H9 (cell line): ENCODE measurements at regions not wholly inside any gene's neighbourhood (a gene's known extent, or its start where the extent isn't known, plus 50 kb on each side); places are given as distances from the start of the nearest gene placed in this dataset.

Experiments used
- DNase-seq: peaks from one replicate; pipeline ENCODE4 v3.0.0-alpha.2; 2017
- H2AFZ ChIP-seq: one replicate; pipeline ENCODE4 v1.6.1; 2013; ENCODE audit warnings: mild to moderate bottlenecking, low read length, control low read depth, moderate library complexity
- H2AK5ac ChIP-seq: 2 replicates; pipeline ENCODE4 v1.6.1; 2013; ENCODE audit warnings: low read length, control low read depth, mixed read lengths; ENCODE audit not compliant: insufficient read length
- H2BK120ac ChIP-seq: one replicate; pipeline ENCODE4 v1.6.1; 2013; ENCODE audit warnings: low read depth, mild to moderate bottlenecking, low read length, control low read depth, inconsistent platforms; ENCODE audit not compliant: poor library complexity, severe bottlenecking
- H2BK12ac ChIP-seq: 2 replicates; pipeline ENCODE4 v1.6.1; 2013; ENCODE audit warnings: low read length, control low read depth, mixed read lengths, low read depth; ENCODE audit not compliant: insufficient read length
- H2BK15ac ChIP-seq: 2 replicates; pipeline ENCODE4 v1.6.1; 2013; ENCODE audit warnings: low read depth, low read length, control low read depth
- H2BK20ac ChIP-seq: one replicate; pipeline ENCODE4 v1.6.1; 2013; ENCODE audit warnings: low read depth, mild to moderate bottlenecking, low read length, control low read depth, inconsistent platforms; ENCODE audit not compliant: poor library complexity, severe bottlenecking
- H2BK5ac ChIP-seq: 2 replicates; pipeline ENCODE4 v1.6.1; 2013; ENCODE audit warnings: low read length, control low read depth, mixed read lengths; ENCODE audit not compliant: insufficient read length
- H3K14ac ChIP-seq: 2 replicates; pipeline ENCODE4 v1.6.1; 2013; ENCODE audit warnings: low read length, control low read depth; ENCODE audit not compliant: insufficient read depth
- H3K18ac ChIP-seq: 2 replicates; pipeline ENCODE4 v1.6.1; 2013; ENCODE audit warnings: low read depth, mild to moderate bottlenecking, mixed read lengths, low read length, control low read depth; ENCODE audit not compliant: insufficient read length
- H3K23ac ChIP-seq: 2 replicates; pipeline ENCODE4 v1.6.1; 2013; ENCODE audit warnings: low read length, control low read depth, mixed read lengths, low read depth; ENCODE audit not compliant: insufficient read length
- H3K23me2 ChIP-seq: 2 replicates; pipeline ENCODE4 v1.6.1; 2013; ENCODE audit warnings: low read depth, mild to moderate bottlenecking, mixed read lengths, low read length, control low read depth; ENCODE audit not compliant: insufficient read length, poor library complexity, severe bottlenecking
- H3K27ac ChIP-seq: 2 replicates; pipeline ENCODE4 v1.5.1; 2013; ENCODE audit warnings: low read length, control low read depth, mixed read lengths, low read depth; ENCODE audit not compliant: insufficient read length
- H3K27me3 ChIP-seq: 2 replicates; pipeline ENCODE4 v1.6.1; 2013; ENCODE audit warnings: low read length, control low read depth, inconsistent platforms; ENCODE audit not compliant: insufficient read depth
- H3K4ac ChIP-seq: 2 replicates; pipeline ENCODE4 v1.6.1; 2013; ENCODE audit warnings: low read depth, mild to moderate bottlenecking, control low read depth, inconsistent platforms, low read length, moderate library complexity
- H3K4me1 ChIP-seq: 2 replicates; pipeline ENCODE4 v1.6.1; 2013; ENCODE audit warnings: low read length, control low read depth, inconsistent platforms; ENCODE audit not compliant: insufficient read depth
- H3K4me2 ChIP-seq: 2 replicates; pipeline ENCODE4 v1.6.1; 2013; ENCODE audit warnings: low read length, control low read depth, mixed read lengths; ENCODE audit not compliant: insufficient read length, insufficient read depth
- H3K56ac ChIP-seq: 2 replicates; pipeline ENCODE4 v1.6.1; 2013; ENCODE audit warnings: low read depth, mild to moderate bottlenecking, mixed read lengths, low read length, control low read depth; ENCODE audit not compliant: insufficient read length
- H3K79me1 ChIP-seq: 2 replicates; pipeline ENCODE4 v1.6.1; 2013; ENCODE audit warnings: low read depth, mild to moderate bottlenecking, moderate library complexity, low read length, control low read depth, inconsistent platforms; ENCODE audit not compliant: insufficient read depth, poor library complexity, severe bottlenecking
- H3K79me2 ChIP-seq: 2 replicates; pipeline ENCODE4 v1.6.1; 2013; ENCODE audit warnings: low read length, control low read depth, inconsistent platforms; ENCODE audit not compliant: insufficient read depth
- H3K9ac ChIP-seq: 2 replicates; pipeline ENCODE4 v1.6.1; 2013; ENCODE audit warnings: low read length, control low read depth, mixed read lengths; ENCODE audit not compliant: insufficient read length; ENCODE audit errors: extremely low read depth
- H3K9me3 ChIP-seq: one replicate; pipeline ENCODE4 v1.6.1; 2013; ENCODE audit warnings: low read depth, low read length, inconsistent platforms; ENCODE audit not compliant: control insufficient read depth
- H3T11ph ChIP-seq: one replicate; pipeline ENCODE4 v1.6.1; 2013; ENCODE audit warnings: mild to moderate bottlenecking, low read length, control low read depth, inconsistent platforms
- H4K20me1 ChIP-seq: one replicate; pipeline ENCODE4 v1.6.1; 2013; ENCODE audit not compliant: control insufficient read depth, insufficient read length, insufficient read depth
- H4K5ac ChIP-seq: 2 replicates; pipeline ENCODE4 v1.6.1; 2013; ENCODE audit warnings: low read depth, mild to moderate bottlenecking, mixed read lengths, low read length, control low read depth; ENCODE audit not compliant: insufficient read length
- H4K8ac ChIP-seq: replicated peaks from 2 replicates; pipeline ENCODE4 v1.6.1; 2013; ENCODE audit warnings: low read length, control low read depth, mixed read lengths, low read depth; ENCODE audit not compliant: insufficient read length
- H4K91ac ChIP-seq: 2 replicates; pipeline ENCODE4 v1.6.1; 2013; ENCODE audit warnings: low read depth, mild to moderate bottlenecking, moderate library complexity, mixed read lengths, low read length, control low read depth; ENCODE audit not compliant: insufficient read length
- H3K27ac Mint-ChIP-seq, 3 experiments: 2 replicates in 2 of 3; 3 replicates in 1 of 3; pipeline ENCODE4 v1.8.0; 2020 to 2021; ENCODE audit warnings: mixed read lengths in 3 of 3, mild to moderate bottlenecking in 1 of 3, moderate library complexity in 1 of 3
- H3K27me3 Mint-ChIP-seq: 2 replicates; pipeline ENCODE4 v1.8.0; 2021; ENCODE audit warnings: low read depth, mild to moderate bottlenecking, moderate library complexity, mixed read lengths
- H3K36me3 Mint-ChIP-seq, 3 experiments: 2 replicates in 2 of 3; 3 replicates in 1 of 3; pipeline ENCODE4 v1.8.0; 2020 to 2021; ENCODE audit warnings: low read depth in 3 of 3, mixed read lengths in 3 of 3; ENCODE audit not compliant: insufficient read depth in 1 of 3
- H3K4me1 Mint-ChIP-seq, 2 experiments: 2 replicates each; pipeline ENCODE4 v1.8.0; 2020; ENCODE audit warnings: mixed read lengths in 2 of 2
- H3K4me3 Mint-ChIP-seq, 2 experiments: 2 replicates in 1 of 2; 3 replicates in 1 of 2; pipeline ENCODE4 v1.8.0; 2020 to 2021; ENCODE audit warnings: mild to moderate bottlenecking in 2 of 2, mixed read lengths in 2 of 2, moderate library complexity in 1 of 2
- H3K9me3 Mint-ChIP-seq, 2 experiments: 2 replicates in 1 of 2; 3 replicates in 1 of 2; pipeline ENCODE4 v1.8.0; 2020; ENCODE audit warnings: mild to moderate bottlenecking in 2 of 2, mixed read lengths in 2 of 2, moderate library complexity in 1 of 2
- WGBS: extraction: QIAGEN DNeasy Blood & Tissue Kit; methylation state at CpG from one replicate; pipeline ENCODE4 v1.1.7; 2013; ENCODE audit warnings: missing lambda C conversion rate, low lambda C conversion rate, mixed read lengths; ENCODE audit not compliant: insufficient read length; ENCODE audit errors: extremely low coverage; 5-methylcytosine and 5-hydroxymethylcytosine counted together
- TF ChIP-seq, protein P1 (sequence below): fragments of 200-600 bp; sonication (generic); conservative IDR thresholded peaks from 3 replicates; pipeline ENCODE4 v1.8.0; 2021; ENCODE audit warnings: antibody characterized with exemption, mild to moderate bottlenecking

GRCh38 chr2:15765211-15765610, 173.5 kb downstream of the DDX1 start:
- H3K14ac ChIP-seq: no peak overlapping the region
- H3K23me2 ChIP-seq: no peaks in the 10 kb centered on the region
- H3K27me3 Mint-ChIP-seq: no peaks in the 10 kb centered on the region; the same call in none of the 2 replicates
- H3K9me3 Mint-ChIP-seq: no peaks in the 10 kb centered on the region; a peak in 1 of 5 replicates
- no peak overlapping the region for H4K91ac ChIP-seq
- H2BK15ac ChIP-seq: no peak overlapping the region
- no peak overlapping the region for H4K8ac ChIP-seq
- H3K4me1 ChIP-seq: no peaks in the 10 kb centered on the region; the same call in 1 of the 2 replicates
- WGBS: no CpG with 5 or more reads among the region's 5 CpGs
- H3K27ac ChIP-seq: no peak overlapping the region
- no peaks in the 10 kb centered on the region for H3K27me3 ChIP-seq
- H2BK20ac ChIP-seq: no peak overlapping the region
- H3K4me1 Mint-ChIP-seq: peaks cover 10 to 33% of the 10 kb centered on the region in 2 experiments
- no peak overlapping the region for H3K9ac ChIP-seq
- no peak overlapping the region for H3K4me3 Mint-ChIP-seq
- no peak overlapping the region for H3K18ac ChIP-seq
- no peak overlapping the region for H3K27ac Mint-ChIP-seq
- no peak overlapping the region for H2AFZ ChIP-seq
- no peak overlapping the region for H3T11ph ChIP-seq
- no peaks in the 10 kb centered on the region; a peak in 1 of 7 replicates for H3K36me3 Mint-ChIP-seq
- DNase-seq: no peak
- H3K56ac ChIP-seq: no peak overlapping the region
- no peak overlapping the region for H2AK5ac ChIP-seq
- no peak overlapping the region for H3K4ac ChIP-seq
- no peaks in the 10 kb centered on the region for H3K9me3 ChIP-seq
- H4K5ac ChIP-seq: no peak overlapping the region
- no peak overlapping the region for H2BK5ac ChIP-seq
- no peaks in the 10 kb centered on the region for H3K79me2 ChIP-seq
- H3K4me2 ChIP-seq: no peak overlapping the region
- no peak overlapping the region for H2BK12ac ChIP-seq
- H3K23ac ChIP-seq: no peak overlapping the region
- H4K20me1 ChIP-seq: no peaks in the 10 kb centered on the region
- H3K79me1 ChIP-seq: no peaks in the 10 kb centered on the region
- no peak overlapping the region for H2BK120ac ChIP-seq
- TF ChIP-seq, protein P1, sequence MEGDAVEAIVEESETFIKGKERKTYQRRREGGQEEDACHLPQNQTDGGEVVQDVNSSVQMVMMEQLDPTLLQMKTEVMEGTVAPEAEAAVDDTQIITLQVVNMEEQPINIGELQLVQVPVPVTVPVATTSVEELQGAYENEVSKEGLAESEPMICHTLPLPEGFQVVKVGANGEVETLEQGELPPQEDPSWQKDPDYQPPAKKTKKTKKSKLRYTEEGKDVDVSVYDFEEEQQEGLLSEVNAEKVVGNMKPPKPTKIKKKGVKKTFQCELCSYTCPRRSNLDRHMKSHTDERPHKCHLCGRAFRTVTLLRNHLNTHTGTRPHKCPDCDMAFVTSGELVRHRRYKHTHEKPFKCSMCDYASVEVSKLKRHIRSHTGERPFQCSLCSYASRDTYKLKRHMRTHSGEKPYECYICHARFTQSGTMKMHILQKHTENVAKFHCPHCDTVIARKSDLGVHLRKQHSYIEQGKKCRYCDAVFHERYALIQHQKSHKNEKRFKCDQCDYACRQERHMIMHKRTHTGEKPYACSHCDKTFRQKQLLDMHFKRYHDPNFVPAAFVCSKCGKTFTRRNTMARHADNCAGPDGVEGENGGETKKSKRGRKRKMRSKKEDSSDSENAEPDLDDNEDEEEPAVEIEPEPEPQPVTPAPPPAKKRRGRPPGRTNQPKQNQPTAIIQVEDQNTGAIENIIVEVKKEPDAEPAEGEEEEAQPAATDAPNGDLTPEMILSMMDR: no peak
